ENCODE measurements at regions not wholly inside any gene's neighbourhood (a gene's known extent, or its start where the extent isn't known, plus 50 kb on each side); places are given as distances from the start of the nearest gene placed in this dataset.
"Not testable (repeated sequence)": the region's sequence is repeated elsewhere in the genome, so short reads cannot be mapped to it uniquely, and the experiment has no call there.

GRCh38 chr3:177461765-177462164 is 264.5 kb upstream of the TBL1XR1 start:
- DNase-seq, result no peak

- DNase-seq, result not testable (repeated sequence)
Measured at GRCh38 chr3:177463341-177463740, 266.1 kb upstream of the TBL1XR1 start.

- DNase-seq, result peak; percentile 43
Measured at GRCh38 chr3:177463863-177464262, 266.6 kb upstream of the TBL1XR1 start.

GRCh38 chr3:177464392-177465256 is 267.3 kb upstream of the TBL1XR1 start:
- no peak for DNase-seq

- no peak for DNase-seq
Measured at GRCh38 chr3:177465257-177465642, 268.0 kb upstream of the TBL1XR1 start.

GRCh38 chr3:177466074-177466473 is 268.8 kb upstream of the TBL1XR1 start:
- no peak for DNase-seq

GRCh38 chr3:177466622-177467021 is 269.3 kb upstream of the TBL1XR1 start:
- not testable (repeated sequence) for DNase-seq

GRCh38 chr3:177467247-177467985 is 270.1 kb upstream of the TBL1XR1 start:
- DNase-seq, result no peak

- DNase-seq, result no peak
Measured at GRCh38 chr3:177468331-177468730, 271.0 kb upstream of the TBL1XR1 start.

GRCh38 chr3:177468816-177469215 is 271.5 kb upstream of the TBL1XR1 start:
- DNase-seq, result no peak

- no peak for DNase-seq
Measured at GRCh38 chr3:177469216-177469615, 271.9 kb upstream of the TBL1XR1 start.

- no peak for DNase-seq
Measured at GRCh38 chr3:177470197-177470941, 273.1 kb upstream of the TBL1XR1 start.

GRCh38 chr3:177471733-177472480 is 274.6 kb upstream of the TBL1XR1 start:
- no peak for DNase-seq

- no peak for DNase-seq
Measured at GRCh38 chr3:177473184-177473583, 275.9 kb upstream of the TBL1XR1 start.

GRCh38 chr3:177473903-177474302 is 276.6 kb upstream of the TBL1XR1 start:
- DNase-seq, result no peak

- DNase-seq, result no peak
Measured at GRCh38 chr3:177474652-177475355, 277.5 kb upstream of the TBL1XR1 start.

- no peak for DNase-seq
Measured at GRCh38 chr3:177475356-177475665, 278.0 kb upstream of the TBL1XR1 start.

- DNase-seq, result no peak
Measured at GRCh38 chr3:177476495-177476894, 279.2 kb upstream of the TBL1XR1 start.

- no peak for DNase-seq
Measured at GRCh38 chr3:177476921-177477435, 279.7 kb upstream of the TBL1XR1 start.

- DNase-seq, result no peak
Measured at GRCh38 chr3:177478170-177478867, 281.0 kb upstream of the TBL1XR1 start.

- no peak for DNase-seq
Measured at GRCh38 chr3:177479630-177480029, 282.3 kb upstream of the TBL1XR1 start.
